ENCODE measurements at regions not wholly inside any gene's neighbourhood (a gene's known extent, or its start where the extent isn't known, plus 50 kb on each side); places are given as distances from the start of the nearest gene placed in this dataset.

- TF ChIP-seq, protein P1, sequence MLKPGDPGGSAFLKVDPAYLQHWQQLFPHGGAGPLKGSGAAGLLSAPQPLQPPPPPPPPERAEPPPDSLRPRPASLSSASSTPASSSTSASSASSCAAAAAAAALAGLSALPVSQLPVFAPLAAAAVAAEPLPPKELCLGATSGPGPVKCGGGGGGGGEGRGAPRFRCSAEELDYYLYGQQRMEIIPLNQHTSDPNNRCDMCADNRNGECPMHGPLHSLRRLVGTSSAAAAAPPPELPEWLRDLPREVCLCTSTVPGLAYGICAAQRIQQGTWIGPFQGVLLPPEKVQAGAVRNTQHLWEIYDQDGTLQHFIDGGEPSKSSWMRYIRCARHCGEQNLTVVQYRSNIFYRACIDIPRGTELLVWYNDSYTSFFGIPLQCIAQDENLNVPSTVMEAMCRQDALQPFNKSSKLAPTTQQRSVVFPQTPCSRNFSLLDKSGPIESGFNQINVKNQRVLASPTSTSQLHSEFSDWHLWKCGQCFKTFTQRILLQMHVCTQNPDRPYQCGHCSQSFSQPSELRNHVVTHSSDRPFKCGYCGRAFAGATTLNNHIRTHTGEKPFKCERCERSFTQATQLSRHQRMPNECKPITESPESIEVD (tag by site-specific recombination; IDR thresholded peaks at IDR 0.05), result no peak
- TF ChIP-seq ZNF133 (tag by site-specific recombination; IDR thresholded peaks at IDR 0.05) (no peak), ZNF549 (tag by site-specific recombination; IDR thresholded peaks at IDR 0.05) (no peak), ZBTB17 (tag by site-specific recombination; IDR thresholded peaks at IDR 0.05) (peak; percentile 96), ZNF138 (tag by site-specific recombination; IDR thresholded peaks at IDR 0.05; ENCODE audit: borderline replicate concordance) (no peak), ZNF394 (tag by site-specific recombination; IDR thresholded peaks at IDR 0.05; ENCODE audit: borderline replicate concordance) (no peak), ZNF248 (tag by site-specific recombination; IDR thresholded peaks at IDR 0.05) (no peak), AEBP2 (tag by site-specific recombination; IDR thresholded peaks at IDR 0.05; ENCODE audit: borderline replicate concordance) (no peak), ZBTB48 (tag by site-specific recombination; IDR thresholded peaks at IDR 0.05) (no peak), MZF1 (tag by site-specific recombination; IDR thresholded peaks at IDR 0.05; ENCODE audit: borderline replicate concordance) (no peak), INSM2 (tag by site-specific recombination; IDR thresholded peaks at IDR 0.05) (no peak), KLF9 (tag by site-specific recombination; IDR thresholded peaks at IDR 0.05; ENCODE audit: low read depth) (no peak), KLF1 (tag by site-specific recombination; IDR thresholded peaks at IDR 0.05) (peak; percentile 90), ZFP69B (tag by site-specific recombination; IDR thresholded peaks at IDR 0.05) (no peak), ZNF785 (tag by site-specific recombination; IDR thresholded peaks at IDR 0.05) (no peak), ZNF837 (tag by site-specific recombination; IDR thresholded peaks at IDR 0.05) (no peak), GLI4 (tag by site-specific recombination; IDR thresholded peaks at IDR 0.05) (no peak), PRDM4 (tag by site-specific recombination; IDR thresholded peaks at IDR 0.05) (no peak), ZNF157 (tag by site-specific recombination; IDR thresholded peaks at IDR 0.05) (no peak), ZNF664 (tag by site-specific recombination; IDR thresholded peaks at IDR 0.05) (no peak), CTCF (tag by site-specific recombination; IDR thresholded peaks at IDR 0.05) (no peak), ZNF747 (tag by site-specific recombination; IDR thresholded peaks at IDR 0.05) (no peak), ZNF37A (tag by site-specific recombination; IDR thresholded peaks at IDR 0.05) (no peak)
- TF ChIP-seq, protein P2, sequence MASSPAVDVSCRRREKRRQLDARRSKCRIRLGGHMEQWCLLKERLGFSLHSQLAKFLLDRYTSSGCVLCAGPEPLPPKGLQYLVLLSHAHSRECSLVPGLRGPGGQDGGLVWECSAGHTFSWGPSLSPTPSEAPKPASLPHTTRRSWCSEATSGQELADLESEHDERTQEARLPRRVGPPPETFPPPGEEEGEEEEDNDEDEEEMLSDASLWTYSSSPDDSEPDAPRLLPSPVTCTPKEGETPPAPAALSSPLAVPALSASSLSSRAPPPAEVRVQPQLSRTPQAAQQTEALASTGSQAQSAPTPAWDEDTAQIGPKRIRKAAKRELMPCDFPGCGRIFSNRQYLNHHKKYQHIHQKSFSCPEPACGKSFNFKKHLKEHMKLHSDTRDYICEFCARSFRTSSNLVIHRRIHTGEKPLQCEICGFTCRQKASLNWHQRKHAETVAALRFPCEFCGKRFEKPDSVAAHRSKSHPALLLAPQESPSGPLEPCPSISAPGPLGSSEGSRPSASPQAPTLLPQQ (tag by site-specific recombination; IDR thresholded peaks at IDR 0.05), result no peak
- TF ChIP-seq, protein P3, sequence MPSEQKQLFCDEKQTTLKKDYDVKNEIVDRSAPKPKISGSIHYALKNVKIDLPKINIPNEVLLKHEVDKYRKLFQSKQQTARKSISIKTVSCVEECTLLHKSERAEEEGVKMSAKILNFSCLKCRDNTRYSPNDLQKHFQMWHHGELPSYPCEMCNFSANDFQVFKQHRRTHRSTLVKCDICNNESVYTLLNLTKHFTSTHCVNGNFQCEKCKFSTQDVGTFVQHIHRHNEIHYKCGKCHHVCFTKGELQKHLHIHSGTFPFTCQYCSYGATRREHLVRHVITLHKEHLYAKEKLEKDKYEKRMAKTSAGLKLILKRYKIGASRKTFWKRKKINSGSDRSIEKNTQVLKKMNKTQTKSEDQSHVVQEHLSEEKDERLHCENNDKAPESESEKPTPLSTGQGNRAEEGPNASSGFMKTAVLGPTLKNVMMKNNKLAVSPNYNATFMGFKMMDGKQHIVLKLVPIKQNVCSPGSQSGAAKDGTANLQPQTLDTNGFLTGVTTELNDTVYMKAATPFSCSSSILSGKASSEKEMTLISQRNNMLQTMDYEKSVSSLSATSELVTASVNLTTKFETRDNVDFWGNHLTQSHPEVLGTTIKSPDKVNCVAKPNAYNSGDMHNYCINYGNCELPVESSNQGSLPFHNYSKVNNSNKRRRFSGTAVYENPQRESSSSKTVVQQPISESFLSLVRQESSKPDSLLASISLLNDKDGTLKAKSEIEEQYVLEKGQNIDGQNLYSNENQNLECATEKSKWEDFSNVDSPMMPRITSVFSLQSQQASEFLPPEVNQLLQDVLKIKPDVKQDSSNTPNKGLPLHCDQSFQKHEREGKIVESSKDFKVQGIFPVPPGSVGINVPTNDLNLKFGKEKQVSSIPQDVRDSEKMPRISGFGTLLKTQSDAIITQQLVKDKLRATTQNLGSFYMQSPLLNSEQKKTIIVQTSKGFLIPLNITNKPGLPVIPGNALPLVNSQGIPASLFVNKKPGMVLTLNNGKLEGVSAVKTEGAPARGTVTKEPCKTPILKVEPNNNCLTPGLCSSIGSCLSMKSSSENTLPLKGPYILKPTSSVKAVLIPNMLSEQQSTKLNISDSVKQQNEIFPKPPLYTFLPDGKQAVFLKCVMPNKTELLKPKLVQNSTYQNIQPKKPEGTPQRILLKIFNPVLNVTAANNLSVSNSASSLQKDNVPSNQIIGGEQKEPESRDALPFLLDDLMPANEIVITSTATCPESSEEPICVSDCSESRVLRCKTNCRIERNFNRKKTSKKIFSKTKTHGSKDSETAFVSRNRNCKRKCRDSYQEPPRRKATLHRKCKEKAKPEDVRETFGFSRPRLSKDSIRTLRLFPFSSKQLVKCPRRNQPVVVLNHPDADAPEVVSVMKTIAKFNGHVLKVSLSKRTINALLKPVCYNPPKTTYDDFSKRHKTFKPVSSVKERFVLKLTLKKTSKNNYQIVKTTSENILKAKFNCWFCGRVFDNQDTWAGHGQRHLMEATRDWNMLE (tag by site-specific recombination; conservative IDR thresholded peaks at IDR 0.05; ENCODE audit: low read depth), result no peak
Measured at GRCh38 chrX:39953879-39954278, 143.9 kb downstream of the BCOR start (continued).

Measured in HEK293 (cell line).